Ovary (tissue), 3 donors: ENCODE measurements at regions not wholly inside any gene's neighbourhood (a gene's known extent, or its start where the extent isn't known, plus 50 kb on each side); places are given as distances from the start of the nearest gene placed in this dataset.

Experiments used
- CTCF ChIP-seq, 3 donors: fragments of 450-650 bp in 2 of 3; fragments of 200-600 bp in 1 of 3; IDR thresholded peaks; one replicate each; pipeline versions ENCODE4 v1.5.1 to v1.8.0; 2016 to 2022; ENCODE audit warnings: antibody characterized with exemption in 3 of 3, mild to moderate bottlenecking in 1 of 3
- EP300 ChIP-seq: sonication (generic); formaldehyde crosslinking; IDR thresholded peaks from one replicate; pipeline ENCODE4 v1.6.1; 2017; ENCODE audit warnings: antibody characterized with exemption
- donor health status: DM: no; HTN: no; CAD: no.

DNA sequence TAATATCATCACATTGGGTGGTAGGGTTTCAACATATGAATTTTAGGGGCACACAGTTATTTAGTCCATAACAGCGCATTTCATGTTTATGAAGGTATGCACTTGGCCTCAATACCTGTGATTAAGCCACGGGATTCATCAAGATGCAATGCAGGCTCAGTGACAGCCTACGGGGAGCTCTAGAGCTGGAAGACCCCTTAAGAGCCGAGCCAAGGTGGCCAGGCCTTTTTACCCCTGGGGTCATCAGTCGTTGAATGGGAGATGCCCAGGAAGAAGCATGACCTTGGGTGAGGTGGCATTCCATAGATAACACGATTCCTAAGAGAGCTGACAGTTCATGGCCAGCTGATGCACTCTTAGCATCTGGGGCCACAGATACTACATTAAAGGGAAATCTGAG, 380.0 kb downstream of the ZNF536 start:
- TF ChIP-seq CTCF (IDR thresholded peaks at IDR 0.05) (no peak), EP300 (no peak)
